22Rv1 (cell line): ENCODE measurements at regions not wholly inside any gene's neighbourhood (a gene's known extent, or its start where the extent isn't known, plus 50 kb on each side); places are given as distances from the start of the nearest gene placed in this dataset.

Source experiments
- CTCF ChIP-seq: fragments of 450-650 bp; IDR thresholded peaks from 2 replicates; pipeline ENCODE4 v1.5.1; 2017; ENCODE audit warnings: mild to moderate bottlenecking
- ZFX ChIP-seq: fragments of 450-650 bp; IDR thresholded peaks from 2 replicates; pipeline ENCODE4 v1.6.1; 2017; ENCODE audit warnings: antibody characterized with exemption, borderline replicate concordance

- TF ChIP-seq CTCF: no peak
- no peak for TF ChIP-seq ZFX
Observed at GRCh38 chr4:83894831-83895230, 358.9 kb downstream of the GPAT3 start.
